ENCODE measurements at regions not wholly inside any gene's neighbourhood (a gene's known extent, or its start where the extent isn't known, plus 50 kb on each side); places are given as distances from the start of the nearest gene placed in this dataset.
A peak's percentile ranks its signal among the peaks of the same experiment; 100 is the strongest.

- H2AFZ ChIP-seq = no peak overlapping the region
- H3K79me2 ChIP-seq = no peaks in the 10 kb centered on the region
- H3K36me3 ChIP-seq (replicated peaks; ENCODE audit: insufficient read depth, low read depth) = no peaks in the 10 kb centered on the region
- no peaks in the 10 kb centered on the region for H3K27me3 ChIP-seq
- H4K20me1 ChIP-seq (ENCODE audit: insufficient read depth, poor library complexity, severe bottlenecking) = no peaks in the 10 kb centered on the region
- H3K4me2 ChIP-seq = no peak overlapping the region
- no peaks in the 10 kb centered on the region for H3K9me2 ChIP-seq (replicated peaks; ENCODE audit: insufficient read depth)
- peak overlapping the region; percentile 56 for H3K27ac ChIP-seq
- H3K4me3 ChIP-seq = no peak overlapping the region
- H3K4me1 ChIP-seq (ENCODE audit: insufficient read depth) = peaks cover 9% of the 10 kb centered on the region
- DNase-seq (ENCODE audit: low spot score) = peak; percentile 43
- TF ChIP-seq EZH2 (IDR thresholded peaks at IDR 0.05; ENCODE audit: borderline replicate concordance) (no peak), CTCF (IDR thresholded peaks at IDR 0.05; ENCODE audit: poor library complexity) (no peak)
- no peaks in the 10 kb centered on the region for H3K9me3 ChIP-seq (ENCODE audit: low read depth)
Observed at GRCh38 chr3:103085465-103085864, 650.6 kb downstream of the ZPLD1 start.

GRCh38 chr3:103089758-103090157 is 654.9 kb downstream of the ZPLD1 start:
- H3K79me2 ChIP-seq = no peaks in the 10 kb centered on the region
- H4K20me1 ChIP-seq (ENCODE audit: insufficient read depth, poor library complexity, severe bottlenecking) = no peaks in the 10 kb centered on the region
- H2AFZ ChIP-seq = no peak overlapping the region
- H3K4me2 ChIP-seq = no peak overlapping the region
- H3K9me2 ChIP-seq (replicated peaks; ENCODE audit: insufficient read depth) = no peaks in the 10 kb centered on the region
- no peaks in the 10 kb centered on the region for H3K36me3 ChIP-seq (replicated peaks; ENCODE audit: insufficient read depth, low read depth)
- H3K4me1 ChIP-seq (ENCODE audit: insufficient read depth) = peaks cover 6% of the 10 kb centered on the region
- no peak for DNase-seq (ENCODE audit: low spot score)
- no peak for TF ChIP-seq EZH2phosphoT487 (IDR thresholded peaks at IDR 0.05; ENCODE audit: low read depth, severe bottlenecking, unreplicated experiment)
- no peak for TF ChIP-seq EZH2 (IDR thresholded peaks at IDR 0.05; ENCODE audit: borderline replicate concordance)
- no peak for TF ChIP-seq CTCF (IDR thresholded peaks at IDR 0.05; ENCODE audit: poor library complexity)
- no peaks in the 10 kb centered on the region for H3K9me3 ChIP-seq (ENCODE audit: low read depth)
- no peak overlapping the region for H3K27ac ChIP-seq
- no peaks in the 10 kb centered on the region for H3K27me3 ChIP-seq
- no peak overlapping the region for H3K4me3 ChIP-seq

- H3K9me2 ChIP-seq (replicated peaks; ENCODE audit: insufficient read depth) = no peaks in the 10 kb centered on the region
- no peaks in the 10 kb centered on the region for H3K4me1 ChIP-seq (ENCODE audit: insufficient read depth)
- no peak overlapping the region for H3K4me3 ChIP-seq
- H4K20me1 ChIP-seq (ENCODE audit: insufficient read depth, poor library complexity, severe bottlenecking) = no peaks in the 10 kb centered on the region
- H3K36me3 ChIP-seq (replicated peaks; ENCODE audit: insufficient read depth, low read depth) = no peaks in the 10 kb centered on the region
- no peaks in the 10 kb centered on the region for H3K79me2 ChIP-seq
- no peak for DNase-seq (ENCODE audit: low spot score)
- H3K9me3 ChIP-seq (ENCODE audit: low read depth) = no peaks in the 10 kb centered on the region
- H3K4me2 ChIP-seq = no peak overlapping the region
- no peaks in the 10 kb centered on the region for H3K27me3 ChIP-seq
- TF ChIP-seq CTCF (IDR thresholded peaks at IDR 0.05; ENCODE audit: poor library complexity) (no peak), EZH2 (IDR thresholded peaks at IDR 0.05; ENCODE audit: borderline replicate concordance) (no peak), EZH2phosphoT487 (IDR thresholded peaks at IDR 0.05; ENCODE audit: low read depth, severe bottlenecking, unreplicated experiment) (no peak)
- H2AFZ ChIP-seq = no peak overlapping the region
- 80% methylated on average over 2 of the region's 2 CpGs for WGBS (ENCODE audit: low lambda C conversion rate, missing lambda C conversion rate)
- H3K27ac ChIP-seq = peak overlapping the region; percentile 15
Observed at GRCh38 chr3:103105206-103105605, 670.4 kb downstream of the ZPLD1 start.

- H3K79me2 ChIP-seq = no peaks in the 10 kb centered on the region
- H3K9me2 ChIP-seq (replicated peaks; ENCODE audit: insufficient read depth) = no peaks in the 10 kb centered on the region
- no peak overlapping the region for H3K4me3 ChIP-seq
- no peaks in the 10 kb centered on the region for H3K27me3 ChIP-seq
- no peak overlapping the region for H2AFZ ChIP-seq
- no peak for DNase-seq (ENCODE audit: low spot score)
- no peaks in the 10 kb centered on the region for H3K9me3 ChIP-seq (ENCODE audit: low read depth)
- no peak overlapping the region for H3K4me2 ChIP-seq
- no peaks in the 10 kb centered on the region for H3K36me3 ChIP-seq (replicated peaks; ENCODE audit: insufficient read depth, low read depth)
- TF ChIP-seq CTCF (IDR thresholded peaks at IDR 0.05; ENCODE audit: poor library complexity) (no peak), EZH2phosphoT487 (IDR thresholded peaks at IDR 0.05; ENCODE audit: low read depth, severe bottlenecking, unreplicated experiment) (no peak), EZH2 (IDR thresholded peaks at IDR 0.05; ENCODE audit: borderline replicate concordance) (no peak)
- H3K4me1 ChIP-seq (ENCODE audit: insufficient read depth) = no peaks in the 10 kb centered on the region
- H3K27ac ChIP-seq = no peak overlapping the region
- H4K20me1 ChIP-seq (ENCODE audit: insufficient read depth, poor library complexity, severe bottlenecking) = no peaks in the 10 kb centered on the region
Observed at GRCh38 chr3:103112273-103112672, 677.5 kb downstream of the ZPLD1 start.
